GM12875 (cell line): ENCODE measurements at regions not wholly inside any gene's neighbourhood (a gene's known extent, or its start where the extent isn't known, plus 50 kb on each side); places are given as distances from the start of the nearest gene placed in this dataset.

Experiments
- H3K4me3 ChIP-seq: one replicate; pipeline ENCODE4 v1.5.1; 2011; ENCODE audit warnings: low read depth, low read length, control low read depth
- TF ChIP-seq, protein P1 (sequence below): IDR thresholded peaks from 2 replicates; pipeline ENCODE4 v1.5.1; 2011; ENCODE audit warnings: low read depth, mild to moderate bottlenecking, control low read depth, inconsistent platforms, low read length, moderate library complexity, borderline replicate concordance; ENCODE audit not compliant: insufficient read depth

GRCh38 chr18:62629031-62629430 lies 86.3 kb upstream of the PHLPP1 start:
- TF ChIP-seq, protein P1, sequence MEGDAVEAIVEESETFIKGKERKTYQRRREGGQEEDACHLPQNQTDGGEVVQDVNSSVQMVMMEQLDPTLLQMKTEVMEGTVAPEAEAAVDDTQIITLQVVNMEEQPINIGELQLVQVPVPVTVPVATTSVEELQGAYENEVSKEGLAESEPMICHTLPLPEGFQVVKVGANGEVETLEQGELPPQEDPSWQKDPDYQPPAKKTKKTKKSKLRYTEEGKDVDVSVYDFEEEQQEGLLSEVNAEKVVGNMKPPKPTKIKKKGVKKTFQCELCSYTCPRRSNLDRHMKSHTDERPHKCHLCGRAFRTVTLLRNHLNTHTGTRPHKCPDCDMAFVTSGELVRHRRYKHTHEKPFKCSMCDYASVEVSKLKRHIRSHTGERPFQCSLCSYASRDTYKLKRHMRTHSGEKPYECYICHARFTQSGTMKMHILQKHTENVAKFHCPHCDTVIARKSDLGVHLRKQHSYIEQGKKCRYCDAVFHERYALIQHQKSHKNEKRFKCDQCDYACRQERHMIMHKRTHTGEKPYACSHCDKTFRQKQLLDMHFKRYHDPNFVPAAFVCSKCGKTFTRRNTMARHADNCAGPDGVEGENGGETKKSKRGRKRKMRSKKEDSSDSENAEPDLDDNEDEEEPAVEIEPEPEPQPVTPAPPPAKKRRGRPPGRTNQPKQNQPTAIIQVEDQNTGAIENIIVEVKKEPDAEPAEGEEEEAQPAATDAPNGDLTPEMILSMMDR, result no peak
- H3K4me3 ChIP-seq, result no peak overlapping the region

GRCh38 chr18:62631173-62631572 lies 84.2 kb upstream of the PHLPP1 start:
- no peak overlapping the region for H3K4me3 ChIP-seq

DNA sequence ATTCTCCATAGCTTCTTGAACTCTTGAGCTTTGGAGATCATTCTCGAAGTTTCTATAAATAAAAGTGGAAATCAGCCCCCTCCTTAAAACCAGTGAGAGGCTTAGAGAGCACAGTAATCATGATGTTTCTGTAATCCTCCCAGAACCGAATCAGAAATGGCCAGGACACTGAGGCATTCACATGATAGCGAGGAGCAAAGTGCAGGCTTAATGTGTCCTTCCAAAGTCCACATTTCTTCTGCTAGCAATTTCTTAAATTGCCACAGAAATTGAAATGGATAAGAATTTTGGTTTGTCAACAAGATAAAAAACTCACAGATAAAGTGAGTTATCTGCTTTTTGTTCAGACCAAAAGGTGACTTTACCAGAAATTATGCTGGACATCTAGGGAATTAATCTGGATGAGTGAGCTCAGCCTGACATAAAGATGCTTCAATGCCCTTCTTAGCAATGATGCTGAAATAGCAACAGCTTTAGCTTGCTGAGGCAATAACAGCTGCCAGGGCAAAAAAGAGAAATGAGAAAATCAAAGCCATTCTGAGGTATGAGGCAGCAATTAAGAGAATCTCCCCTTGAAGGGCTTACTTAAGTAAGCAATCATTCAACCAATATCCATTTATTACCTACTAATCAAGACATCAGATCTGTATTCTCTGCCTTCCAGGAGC lies 82.4 kb upstream of the PHLPP1 start:
- no peak overlapping the region for H3K4me3 ChIP-seq
- TF ChIP-seq, protein P1, result no peak

More at GRCh38 chr18:62631173-62631572, 84.2 kb upstream of the PHLPP1 start:
- TF ChIP-seq, protein P1, result no peak

- TF ChIP-seq, protein P1, result no peak
- no peak overlapping the region for H3K4me3 ChIP-seq
These were observed 80.9 kb upstream of the PHLPP1 start for GRCh38 chr18:62634458-62634857.

- TF ChIP-seq, protein P1, result no peak
- H3K4me3 ChIP-seq, result no peak overlapping the region
These were observed 80.2 kb upstream of the PHLPP1 start for GRCh38 chr18:62634979-62635630.

DNA sequence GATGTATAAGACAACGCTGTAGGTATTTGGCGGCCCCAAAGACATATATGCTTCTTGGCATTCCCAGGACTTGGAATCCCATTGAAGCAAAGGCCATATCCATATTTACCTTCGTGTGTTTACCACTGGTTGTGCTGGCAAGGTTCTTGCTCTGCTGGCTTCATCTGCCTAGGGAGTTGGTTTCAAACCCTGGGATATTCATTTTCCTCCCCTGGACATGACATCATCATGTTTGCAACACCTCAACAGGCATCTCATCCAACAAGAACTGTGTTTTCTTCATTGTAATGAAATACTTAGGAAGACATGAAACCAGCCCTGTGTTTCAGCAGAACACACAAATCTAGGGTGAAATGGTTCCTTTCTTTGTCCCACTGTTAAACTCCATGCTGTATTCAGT lies 77.9 kb upstream of the PHLPP1 start:
- H3K4me3 ChIP-seq, result no peak overlapping the region

More for the DNA sequence above, 77.9 kb upstream of the PHLPP1 start:
- TF ChIP-seq, protein P1, result no peak
